ENCODE measurements at regions not wholly inside any gene's neighbourhood (a gene's known extent, or its start where the extent isn't known, plus 50 kb on each side); places are given as distances from the start of the nearest gene placed in this dataset.

DNA sequence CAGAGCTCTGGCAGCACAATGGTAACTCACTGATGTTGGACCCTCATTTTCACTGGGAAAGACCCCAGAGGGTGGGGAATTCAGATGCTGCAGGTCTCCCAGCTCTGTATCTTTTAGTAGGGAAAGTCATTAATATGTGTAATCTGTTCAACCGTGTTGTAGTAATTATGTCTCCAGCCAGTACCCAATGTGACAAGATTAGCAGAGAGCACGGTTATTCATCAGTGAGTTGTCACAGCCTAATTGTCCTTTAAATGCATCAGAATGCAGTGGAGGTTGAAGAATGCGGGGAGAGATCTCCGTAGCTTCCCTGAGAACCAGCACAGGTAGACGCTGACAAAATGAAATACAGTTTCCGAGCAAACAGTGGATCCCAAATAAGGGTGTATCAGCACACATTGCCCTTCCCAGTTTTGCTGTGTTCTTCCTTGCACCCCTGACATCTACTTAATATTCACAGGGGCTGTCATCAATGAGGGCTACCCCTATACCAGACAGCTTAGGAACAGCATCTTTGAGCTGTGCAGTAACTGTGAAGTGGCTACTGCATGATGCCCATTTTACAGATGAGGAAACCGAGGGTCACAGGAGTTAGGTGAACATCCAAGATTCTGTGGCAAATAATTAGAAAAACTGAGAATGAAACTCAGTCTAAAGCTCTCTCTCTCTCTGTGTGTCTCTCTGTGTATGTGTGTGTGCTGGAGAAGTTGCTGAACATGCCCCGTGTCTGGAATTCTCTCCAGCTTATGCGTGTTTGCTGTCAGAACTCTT lies 430.4 kb upstream of the HS6ST1 start:
- H3K27ac ChIP-seq (ENCODE audit: low read length), result no peak overlapping the region
- no peak overlapping the region for H3K4me2 ChIP-seq (ENCODE audit: low read depth, low read length, poor library complexity, severe bottlenecking)
- H3K4me3 ChIP-seq (ENCODE audit: low read length), result no peak overlapping the region
- H3K4me1 ChIP-seq (ENCODE audit: low read length), result peaks cover 37% of the 10 kb centered on the region
- no peaks in the 10 kb centered on the region for H3K36me3 ChIP-seq (ENCODE audit: insufficient read depth, low read length)
- no peaks in the 10 kb centered on the region for H3K9me2 ChIP-seq (replicated peaks; ENCODE audit: insufficient read depth, low read length)
- no peak overlapping the region for H2AFZ ChIP-seq (ENCODE audit: low read length)
- H3K27me3 ChIP-seq (ENCODE audit: low read length), result no peaks in the 10 kb centered on the region
- no peaks in the 10 kb centered on the region for H3K9me3 ChIP-seq (ENCODE audit: low read length)
- no peak for DNase-seq
- no peaks in the 10 kb centered on the region for H3K79me2 ChIP-seq (ENCODE audit: low read length)
- H4K20me1 ChIP-seq (ENCODE audit: insufficient read depth, low read depth, low read length), result no peaks in the 10 kb centered on the region
- no peak overlapping the region for H3K9ac ChIP-seq (ENCODE audit: low read length)

- no peaks in the 10 kb centered on the region for H3K9me3 ChIP-seq (ENCODE audit: low read length)
- no peak for DNase-seq
- H2AFZ ChIP-seq (ENCODE audit: low read length), result no peak overlapping the region
- peaks cover 53% of the 10 kb centered on the region for H3K4me1 ChIP-seq (ENCODE audit: low read length)
- no peaks in the 10 kb centered on the region for H3K79me2 ChIP-seq (ENCODE audit: low read length)
- no peaks in the 10 kb centered on the region for H3K36me3 ChIP-seq (ENCODE audit: insufficient read depth, low read length)
- H3K4me2 ChIP-seq (ENCODE audit: low read depth, low read length, poor library complexity, severe bottlenecking), result no peak overlapping the region
- H3K9ac ChIP-seq (ENCODE audit: low read length), result no peak overlapping the region
- H3K27me3 ChIP-seq (ENCODE audit: low read length), result no peaks in the 10 kb centered on the region
- no peak overlapping the region for H3K4me3 ChIP-seq (ENCODE audit: low read length)
- H3K27ac ChIP-seq (ENCODE audit: low read length), result no peak overlapping the region; the same call in 1 of the 2 replicates
- H4K20me1 ChIP-seq (ENCODE audit: insufficient read depth, low read depth, low read length), result no peaks in the 10 kb centered on the region
- H3K9me2 ChIP-seq (replicated peaks; ENCODE audit: insufficient read depth, low read length), result no peaks in the 10 kb centered on the region
These were observed 431.9 kb upstream of the HS6ST1 start for GRCh38 chr2:128750328-128751165.

- Histone ChIP-seq H3K9me2 (replicated peaks; ENCODE audit: insufficient read depth, low read length) (no peaks in the 10 kb centered on the region), H3K27me3 (ENCODE audit: low read length) (no peaks in the 10 kb centered on the region), H2AFZ (ENCODE audit: low read length) (no peak overlapping the region), H3K9me3 (ENCODE audit: low read length) (no peaks in the 10 kb centered on the region), H4K20me1 (ENCODE audit: insufficient read depth, low read depth, low read length) (no peaks in the 10 kb centered on the region), H3K9ac (ENCODE audit: low read length) (peak overlapping the region; percentile 14; the same call in 1 of the 2 replicates), H3K4me2 (ENCODE audit: low read depth, low read length, poor library complexity, severe bottlenecking) (peak overlapping the region; percentile 14), H3K36me3 (ENCODE audit: insufficient read depth, low read length) (no peaks in the 10 kb centered on the region), H3K4me3 (ENCODE audit: low read length) (no peak overlapping the region), H3K79me2 (ENCODE audit: low read length) (no peaks in the 10 kb centered on the region), H3K4me1 (ENCODE audit: low read length) (peaks cover 57% of the 10 kb centered on the region), H3K27ac (ENCODE audit: low read length) (peak overlapping the region; percentile 100)
- DNase-seq, result no peak
These were observed 433.1 kb upstream of the HS6ST1 start for GRCh38 chr2:128751746-128752145.

GRCh38 chr2:128752691-128753263 lies 434.1 kb upstream of the HS6ST1 start:
- H3K79me2 ChIP-seq (ENCODE audit: low read length), result no peaks in the 10 kb centered on the region
- peak overlapping the region; percentile 100 for H3K27ac ChIP-seq (ENCODE audit: low read length)
- no peaks in the 10 kb centered on the region for H3K9me2 ChIP-seq (replicated peaks; ENCODE audit: insufficient read depth, low read length)
- no peaks in the 10 kb centered on the region for H3K9me3 ChIP-seq (ENCODE audit: low read length)
- no peaks in the 10 kb centered on the region for H3K36me3 ChIP-seq (ENCODE audit: insufficient read depth, low read length)
- peak; percentile 85 for DNase-seq
- no peaks in the 10 kb centered on the region for H3K27me3 ChIP-seq (ENCODE audit: low read length)
- H3K4me1 ChIP-seq (ENCODE audit: low read length), result peaks cover 67% of the 10 kb centered on the region
- H3K4me3 ChIP-seq (ENCODE audit: low read length), result peak overlapping the region; percentile 41; the same call in 1 of the 2 replicates
- no peaks in the 10 kb centered on the region for H4K20me1 ChIP-seq (ENCODE audit: insufficient read depth, low read depth, low read length)
- peak overlapping the region; percentile 85 for H3K4me2 ChIP-seq (ENCODE audit: low read depth, low read length, poor library complexity, severe bottlenecking)
- H3K9ac ChIP-seq (ENCODE audit: low read length), result peak overlapping the region; percentile 81
- H2AFZ ChIP-seq (ENCODE audit: low read length), result peak overlapping the region; percentile 90

- Histone ChIP-seq H3K79me2 (ENCODE audit: low read length) (peaks cover 1% of the 10 kb centered on the region; the same call in 1 of the 2 replicates), H3K9ac (ENCODE audit: low read length) (peak overlapping the region; percentile 81), H3K27ac (ENCODE audit: low read length) (peak overlapping the region; percentile 100), H3K27me3 (ENCODE audit: low read length) (no peaks in the 10 kb centered on the region), H4K20me1 (ENCODE audit: insufficient read depth, low read depth, low read length) (no peaks in the 10 kb centered on the region), H3K9me2 (replicated peaks; ENCODE audit: insufficient read depth, low read length) (no peaks in the 10 kb centered on the region), H3K4me1 (ENCODE audit: low read length) (peaks cover 73% of the 10 kb centered on the region), H3K36me3 (ENCODE audit: insufficient read depth, low read length) (no peaks in the 10 kb centered on the region), H2AFZ (ENCODE audit: low read length) (peak overlapping the region; percentile 90; the same call in 1 of the 2 replicates), H3K4me2 (ENCODE audit: low read depth, low read length, poor library complexity, severe bottlenecking) (peak overlapping the region; percentile 85), H3K9me3 (ENCODE audit: low read length) (no peaks in the 10 kb centered on the region), H3K4me3 (ENCODE audit: low read length) (peak overlapping the region; percentile 41)
- no peak for DNase-seq
These were observed 434.7 kb upstream of the HS6ST1 start for GRCh38 chr2:128753321-128753720.

DNA sequence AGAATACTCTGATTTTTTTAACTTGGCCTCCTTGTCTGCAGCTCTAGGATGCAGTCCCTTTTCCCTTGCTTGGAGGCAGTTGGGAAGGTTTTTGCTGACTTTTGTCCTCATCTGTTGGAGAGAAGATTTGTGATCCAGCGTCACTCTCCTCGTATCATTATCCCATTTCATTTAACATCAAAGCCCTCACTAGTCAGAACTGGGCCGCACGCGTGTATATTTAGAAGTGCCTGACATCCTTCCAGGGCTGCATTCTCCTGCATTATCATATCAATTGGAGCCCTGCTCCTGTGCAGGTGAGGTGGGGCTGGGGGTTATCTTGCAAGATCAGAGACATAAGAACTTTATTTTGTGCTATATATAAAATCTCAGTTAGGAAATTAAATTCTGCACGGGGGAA lies 435.1 kb upstream of the HS6ST1 start:
- H2AFZ ChIP-seq (ENCODE audit: low read length), result no peak overlapping the region
- H3K4me2 ChIP-seq (ENCODE audit: low read depth, low read length, poor library complexity, severe bottlenecking), result peak overlapping the region; percentile 85
- no peak for DNase-seq
- H3K4me3 ChIP-seq (ENCODE audit: low read length), result peak overlapping the region; percentile 41
- H3K9ac ChIP-seq (ENCODE audit: low read length), result peak overlapping the region; percentile 81
- no peaks in the 10 kb centered on the region for H3K9me2 ChIP-seq (replicated peaks; ENCODE audit: insufficient read depth, low read length)
- H3K9me3 ChIP-seq (ENCODE audit: low read length), result no peaks in the 10 kb centered on the region
- peak overlapping the region; percentile 100 for H3K27ac ChIP-seq (ENCODE audit: low read length)
- H3K36me3 ChIP-seq (ENCODE audit: insufficient read depth, low read length), result no peaks in the 10 kb centered on the region
- H3K27me3 ChIP-seq (ENCODE audit: low read length), result no peaks in the 10 kb centered on the region
- H3K79me2 ChIP-seq (ENCODE audit: low read length), result peaks cover 6% of the 10 kb centered on the region; the same call in 1 of the 2 replicates
- no peaks in the 10 kb centered on the region for H4K20me1 ChIP-seq (ENCODE audit: insufficient read depth, low read depth, low read length)
- H3K4me1 ChIP-seq (ENCODE audit: low read length), result peaks cover 77% of the 10 kb centered on the region

DNA sequence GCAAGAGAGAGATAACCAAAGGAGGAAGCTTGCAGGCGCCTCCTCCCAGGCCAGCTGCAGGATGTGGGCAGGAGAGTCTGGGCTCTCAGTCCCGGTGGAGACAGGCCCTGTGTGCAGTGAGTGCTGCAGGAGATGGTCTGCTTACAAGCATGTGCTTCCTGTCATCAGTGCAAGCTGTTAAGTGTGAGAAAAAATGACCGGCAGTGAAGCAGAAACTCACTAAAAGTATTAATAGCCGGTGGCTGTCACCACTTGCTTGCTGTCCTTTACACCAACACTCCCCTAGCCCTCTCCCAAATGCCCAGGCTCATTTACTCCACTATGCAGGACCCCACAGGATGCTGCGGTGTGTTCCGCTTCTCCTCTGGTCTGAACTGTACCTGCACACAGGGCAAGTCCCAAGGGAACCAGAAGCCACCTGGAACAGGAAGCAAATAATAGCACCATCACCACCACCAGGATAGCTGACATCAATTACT lies 435.6 kb upstream of the HS6ST1 start:
- Histone ChIP-seq H3K9me3 (ENCODE audit: low read length) (no peaks in the 10 kb centered on the region), H4K20me1 (ENCODE audit: insufficient read depth, low read depth, low read length) (no peaks in the 10 kb centered on the region), H3K4me3 (ENCODE audit: low read length) (peak overlapping the region; percentile 52; the same call in 1 of the 2 replicates), H3K4me2 (ENCODE audit: low read depth, low read length, poor library complexity, severe bottlenecking) (peak overlapping the region; percentile 85), H3K36me3 (ENCODE audit: insufficient read depth, low read length) (no peaks in the 10 kb centered on the region), H3K27ac (ENCODE audit: low read length) (peak overlapping the region; percentile 100), H2AFZ (ENCODE audit: low read length) (no peak overlapping the region), H3K27me3 (ENCODE audit: low read length) (no peaks in the 10 kb centered on the region), H3K79me2 (ENCODE audit: low read length) (peaks cover 10% of the 10 kb centered on the region), H3K9ac (ENCODE audit: low read length) (peak overlapping the region; percentile 81), H3K4me1 (ENCODE audit: low read length) (peaks cover 82% of the 10 kb centered on the region), H3K9me2 (replicated peaks; ENCODE audit: insufficient read depth, low read length) (no peaks in the 10 kb centered on the region)
- peak; percentile 97 for DNase-seq
